Esophagus muscularis mucosa (tissue), 4 donors: ENCODE measurements at regions not wholly inside any gene's neighbourhood (a gene's known extent, or its start where the extent isn't known, plus 50 kb on each side); places are given as distances from the start of the nearest gene placed in this dataset.

Experiments
- DNase-seq: peaks from one replicate; pipeline ENCODE4 v3.0.0-alpha.2; 2017; ENCODE audit errors: extremely low spot score
- H3K27ac ChIP-seq, 4 donors: fragments of 200-600 bp; sonication (generic); replicated peaks in 1 of 4; 1 replicate in 3 of 4; 2 replicates in 1 of 4; pipeline ENCODE4 v1.5.1; 2016 to 2019; ENCODE audit warnings: mild to moderate bottlenecking in 1 of 4
- H3K27me3 ChIP-seq, 4 donors: fragments of 200-600 bp; sonication (generic); one replicate each; pipeline versions ENCODE4 v1.5.1 to v1.6.0; 2016 to 2019
- H3K36me3 ChIP-seq, 4 donors: fragments of 200-600 bp; sonication (generic); one replicate each; pipeline ENCODE4 v1.5.1; 2016 to 2019
- H3K4me1 ChIP-seq, 4 donors: fragments of 200-600 bp; sonication (generic); one replicate each; pipeline ENCODE4 v1.5.1; 2016 to 2019
- H3K4me3 ChIP-seq, 4 donors: fragments of 200-600 bp; sonication (generic); 1 replicate in 2 of 4; 2 replicates in 2 of 4; pipeline ENCODE4 v1.5.1; 2016 to 2019; ENCODE audit warnings: mild to moderate bottlenecking in 4 of 4, moderate library complexity in 1 of 4
- H3K9me3 ChIP-seq, 4 donors: fragments of 200-600 bp; sonication (generic); 1 replicate in 3 of 4; 2 replicates in 1 of 4; pipeline ENCODE4 v1.5.1; 2016 to 2019
- CTCF ChIP-seq, 3 experiments: fragments of 200-600 bp in 2 of 3; fragments of 450-650 bp in 1 of 3; sonication (generic) in 2 of 3; IDR thresholded peaks; one replicate each; pipeline ENCODE4 v1.5.1; 2017 to 2019; ENCODE audit warnings: antibody characterized with exemption in 3 of 3, mild to moderate bottlenecking in 2 of 3, moderate library complexity in 1 of 3
- EP300 ChIP-seq: sonication (generic); formaldehyde crosslinking; IDR thresholded peaks from one replicate; pipeline ENCODE4 v1.6.1; 2017; ENCODE audit warnings: antibody characterized with exemption
- POLR2A ChIP-seq: fragments of 450-650 bp; IDR thresholded peaks from one replicate; pipeline ENCODE4 v1.6.1; 2017; ENCODE audit warnings: antibody characterized with exemption, moderate library complexity, mild to moderate bottlenecking, low read depth
- POLR2AphosphoS5 ChIP-seq, 2 donors: sonication (generic); formaldehyde crosslinking; IDR thresholded peaks; one replicate each; pipeline ENCODE4 v1.6.1; 2017; ENCODE audit warnings: antibody characterized with exemption in 2 of 2
- WGBS: methylation state at CpG from one replicate; pipeline ENCODE4 v1.1.5; 2018; 5-methylcytosine and 5-hydroxymethylcytosine counted together
- intact Hi-C: fragments of 100-400 bp; cut with DNase I; formaldehyde crosslinking; loops from one replicate; pipeline ENCODE4 v1.15.1; 2023

- no peak for DNase-seq
- no peaks in the 10 kb centered on the region for H3K4me1 ChIP-seq
- no peak overlapping the region for H3K27ac ChIP-seq
- no peaks in the 10 kb centered on the region for H3K27me3 ChIP-seq
- TF ChIP-seq CTCF (IDR thresholded peaks at IDR 0.05) = no peak
- TF ChIP-seq POLR2A = no peak
- no peak for TF ChIP-seq POLR2AphosphoS5 (IDR thresholded peaks at IDR 0.05)
- TF ChIP-seq EP300 = no peak
- no peak overlapping the region for H3K4me3 ChIP-seq
- no peaks in the 10 kb centered on the region for H3K9me3 ChIP-seq
- intact Hi-C loops = no loop called here
- no peaks in the 10 kb centered on the region for H3K36me3 ChIP-seq
These were observed 108.4 kb upstream of the EPHA4 start for GRCh38 chr2:221680548-221680947.

GRCh38 chr2:221677688-221678087 is 105.6 kb upstream of the EPHA4 start:
- Histone ChIP-seq H3K4me1 (no peaks in the 10 kb centered on the region), H3K27me3 (no peaks in the 10 kb centered on the region), H3K27ac (no peak overlapping the region), H3K9me3 (no peaks in the 10 kb centered on the region), H3K36me3 (no peaks in the 10 kb centered on the region), H3K4me3 (no peak overlapping the region)
- intact Hi-C loops = no loop called here
- TF ChIP-seq POLR2A = no peak
- DNase-seq = no peak
- WGBS = 56% methylated on average over 1 of the region's 1 CpG

GRCh38 chr2:221676566-221677172 is 104.6 kb upstream of the EPHA4 start:
- Histone ChIP-seq H3K4me3 (no peak overlapping the region), H3K36me3 (no peaks in the 10 kb centered on the region), H3K9me3 (no peaks in the 10 kb centered on the region), H3K27me3 (no peaks in the 10 kb centered on the region), H3K4me1 (no peaks in the 10 kb centered on the region), H3K27ac (no peak overlapping the region)
- intact Hi-C loops = no loop called here
- TF ChIP-seq CTCF (IDR thresholded peaks at IDR 0.05) (no peak), POLR2AphosphoS5 (IDR thresholded peaks at IDR 0.05) (no peak), EP300 (no peak), POLR2A (no peak)
- no peak for DNase-seq
- WGBS = 88% methylated on average over 6 of the region's 6 CpGs

- Histone ChIP-seq H3K4me1 (no peaks in the 10 kb centered on the region), H3K27me3 (no peaks in the 10 kb centered on the region), H3K4me3 (no peak overlapping the region), H3K36me3 (no peaks in the 10 kb centered on the region), H3K27ac (no peak overlapping the region), H3K9me3 (no peaks in the 10 kb centered on the region)
- no peak for DNase-seq
- TF ChIP-seq EP300 = no peak
- intact Hi-C loops = no loop called here
- 72% methylated on average over 5 of the region's 5 CpGs for WGBS
These were observed 103.3 kb upstream of the EPHA4 start for GRCh38 chr2:221675201-221675908.

- no peaks in the 10 kb centered on the region for H3K9me3 ChIP-seq
- TF ChIP-seq CTCF (IDR thresholded peaks at IDR 0.05) (no peak), POLR2A (no peak), POLR2AphosphoS5 (IDR thresholded peaks at IDR 0.05) (no peak), EP300 (no peak)
- H3K27me3 ChIP-seq = no peaks in the 10 kb centered on the region
- no peaks in the 10 kb centered on the region for H3K36me3 ChIP-seq
- intact Hi-C loops = no loop called here
- H3K4me1 ChIP-seq = no peaks in the 10 kb centered on the region
- WGBS = 87% methylated on average over 4 of the region's 4 CpGs
- no peak overlapping the region for H3K27ac ChIP-seq
- no peak for DNase-seq
- H3K4me3 ChIP-seq = no peak overlapping the region
These were observed 102.3 kb upstream of the EPHA4 start for GRCh38 chr2:221674446-221674845.

GRCh38 chr2:221673248-221673647 is 101.1 kb upstream of the EPHA4 start:
- intact Hi-C loops = no loop called here
- Histone ChIP-seq H3K36me3 (no peaks in the 10 kb centered on the region), H3K9me3 (no peaks in the 10 kb centered on the region), H3K27me3 (no peaks in the 10 kb centered on the region), H3K4me3 (no peak overlapping the region), H3K27ac (no peak overlapping the region), H3K4me1 (no peaks in the 10 kb centered on the region)
- TF ChIP-seq POLR2A = no peak
- TF ChIP-seq EP300 = no peak
- no peak for TF ChIP-seq CTCF (IDR thresholded peaks at IDR 0.05)
- no peak for TF ChIP-seq POLR2AphosphoS5 (IDR thresholded peaks at IDR 0.05)
- WGBS = 88% methylated on average over 1 of the region's 1 CpG
- no peak for DNase-seq
